Endothelial cell of umbilical vein (primary cell): ENCODE measurements at regions not wholly inside any gene's neighbourhood (a gene's known extent, or its start where the extent isn't known, plus 50 kb on each side); places are given as distances from the start of the nearest gene placed in this dataset.

Experiments used
- BruUV-seq: library from RNA; stranded (reverse); fragments of 400-500 nt; replicated peaks from 2 replicates; lab custom pipeline; 2021; lab: Mats Ljungman, UMichigan
- CTCF ChIA-PET: fragments of 300-600, 350-600 bp; sonication (Branson Sonifier 250); formaldehyde crosslinking; loops from one replicate; lab custom pipeline; 2021; ENCODE audit warnings: antibody characterized with exemption, inconsistent platforms; lab: Charles Lee
- POLR2A ChIA-PET: fragments of 300-600, 350-600 bp; sonication (Branson Sonifier 250); formaldehyde crosslinking; loops from one replicate; lab custom pipeline; 2021; ENCODE audit warnings: antibody characterized with exemption, inconsistent platforms; lab: Charles Lee
- DNase-seq: peaks from one replicate; pipeline ENCODE4 v3.0.0-alpha.2; 2011; ENCODE audit warnings: low read depth, low spot score
- FAIRE-seq: peaks from 2 replicates; lab custom pipeline; 2011; peaks lifted over from hg19 to GRCh38; lab: Jason Lieb, UNC
- H2AFZ ChIP-seq: 2 replicates; pipeline ENCODE4 v1.6.0; 2012; ENCODE audit warnings: low read depth, low read length, control low read depth, inconsistent platforms
- H3K27ac ChIP-seq: 2 replicates; pipeline ENCODE4 v1.5.1; 2011; ENCODE audit warnings: low read depth, mild to moderate bottlenecking, control low read depth, low read length, moderate library complexity; ENCODE audit not compliant: insufficient read depth
- H3K27me3 ChIP-seq, 2 experiments: 2 replicates each; pipeline versions ENCODE4 v1.6.0 to v1.6.1; 2011; ENCODE audit warnings: low read length in 2 of 2, mixed read lengths in 1 of 2; ENCODE audit not compliant: control insufficient read depth in 2 of 2, insufficient read depth in 2 of 2
- H3K36me3 ChIP-seq, 2 experiments: 2 replicates in 1 of 2; 3 replicates in 1 of 2; pipeline ENCODE4 v1.5.1; 2011; ENCODE audit warnings: low read length in 2 of 2, mild to moderate bottlenecking in 1 of 2, moderate library complexity in 1 of 2; ENCODE audit not compliant: control insufficient read depth in 2 of 2, insufficient read depth in 2 of 2; ENCODE audit errors: extremely low read depth in 1 of 2
- H3K4me1 ChIP-seq: 3 replicates; pipeline ENCODE4 v1.5.1; 2011; ENCODE audit warnings: mild to moderate bottlenecking, low read length; ENCODE audit not compliant: control insufficient read depth, insufficient read depth; ENCODE audit errors: extremely low read depth
- H3K4me2 ChIP-seq: 2 replicates; pipeline ENCODE4 v1.6.1; 2011; ENCODE audit warnings: low read length, control low read depth, mixed read lengths; ENCODE audit not compliant: insufficient read depth
- H3K4me3 ChIP-seq, 3 experiments: fragments of 200-600 bp in 1 of 3; sonication (generic), shearing (Covaris generic) in 1 of 3; replicated peaks in 1 of 3; 2 replicates each; pipeline ENCODE4 v1.5.1; 2011 to 2016; ENCODE audit warnings: control low read depth in 3 of 3, low read length in 3 of 3, mild to moderate bottlenecking in 2 of 3, inconsistent platforms in 1 of 3, low read depth in 1 of 3, moderate library complexity in 1 of 3; ENCODE audit not compliant: insufficient read depth in 1 of 3
- H3K79me2 ChIP-seq: 2 replicates; pipeline ENCODE4 v1.6.0; 2012; ENCODE audit warnings: low read length, inconsistent platforms; ENCODE audit not compliant: control insufficient read depth, insufficient read depth
- H3K9ac ChIP-seq: replicated peaks from 2 replicates; pipeline ENCODE3; 2011; ENCODE audit warnings: low read length, control low read depth; ENCODE audit not compliant: insufficient read depth; ENCODE audit errors: extremely low read depth
- H3K9me1 ChIP-seq: replicated peaks from 3 replicates; pipeline ENCODE4 v1.6.0; 2011; ENCODE audit warnings: mild to moderate bottlenecking, low read length; ENCODE audit not compliant: control insufficient read depth, insufficient read depth; ENCODE audit errors: extremely low read depth
- H3K9me3 ChIP-seq: replicated peaks from 2 replicates; pipeline ENCODE4 v1.5.1; 2012; ENCODE audit warnings: low read length, inconsistent platforms; ENCODE audit not compliant: control insufficient read depth, insufficient read depth
- H4K20me1 ChIP-seq: replicated peaks from 2 replicates; pipeline ENCODE3; 2011; ENCODE audit warnings: mild to moderate bottlenecking, low read length; ENCODE audit not compliant: control insufficient read depth, insufficient read depth; ENCODE audit errors: extremely low read depth
- CTCF ChIP-seq, 2 donors: IDR thresholded peaks; 1 replicate in 1 of 2; 2 replicates in 1 of 2; pipeline ENCODE4 v1.5.1; 2011; ENCODE audit warnings: low read length in 2 of 2, mild to moderate bottlenecking in 2 of 2, moderate library complexity in 2 of 2, control low read depth in 1 of 2, inconsistent platforms in 1 of 2, low read depth in 1 of 2; ENCODE audit not compliant: insufficient read depth in 1 of 2; ENCODE audit errors: extremely low read depth in 1 of 2
- EZH2 ChIP-seq: IDR thresholded peaks from 2 replicates; pipeline ENCODE4 v1.6.1; 2012; ENCODE audit warnings: borderline replicate concordance, low read depth, mild to moderate bottlenecking, moderate library complexity, low read length, inconsistent platforms; ENCODE audit not compliant: severe bottlenecking
- FOS ChIP-seq: IDR thresholded peaks from 2 replicates; pipeline ENCODE4 v1.6.1; 2011; ENCODE audit warnings: mild to moderate bottlenecking, low read length, moderate library complexity, borderline replicate concordance; ENCODE audit not compliant: insufficient read depth
- GATA2 ChIP-seq: IDR thresholded peaks from 2 replicates; pipeline ENCODE4 v1.7.0; 2011; ENCODE audit warnings: low read depth, mild to moderate bottlenecking, moderate library complexity, mixed read lengths, low read length; ENCODE audit not compliant: insufficient read length, insufficient read depth
- JUN ChIP-seq: IDR thresholded peaks from 2 replicates; pipeline ENCODE4 v1.6.1; 2011; ENCODE audit warnings: borderline replicate concordance, low read depth; ENCODE audit not compliant: insufficient read length, insufficient read depth
- MAX ChIP-seq: IDR thresholded peaks from 2 replicates; pipeline ENCODE4 v1.6.1; 2011; ENCODE audit not compliant: insufficient read depth, insufficient read length
- MYC ChIP-seq: IDR thresholded peaks from one replicate; pipeline ENCODE4 v1.6.1; 2011; ENCODE audit warnings: mild to moderate bottlenecking, low read depth, low read length
- POLR2A ChIP-seq: IDR thresholded peaks from 2 replicates; pipeline ENCODE4 v1.6.1; 2012; ENCODE audit warnings: low read depth, mild to moderate bottlenecking, control low read depth, low read length
- POLR2AphosphoS5 ChIP-seq: IDR thresholded peaks from 2 replicates; pipeline ENCODE4 v1.6.1; 2012; ENCODE audit warnings: low read depth, mild to moderate bottlenecking, control low read depth, low read length, moderate library complexity; ENCODE audit not compliant: insufficient read depth
- dilution Hi-C: fragments of 300-500 bp; cut with MboI; formaldehyde crosslinking; loops from one replicate; pipeline ENCODE4 v1.15.0; 2019; ENCODE audit warnings: low sequenced_read_pairs; ENCODE audit not compliant: extremely low pct_ligation_motif_present
- intact Hi-C: fragments of 100-400 bp; cut with micrococcal nuclease; formaldehyde crosslinking; loops from one replicate; pipeline ENCODE4 v1.10.0; 2022

- H3K9me1 ChIP-seq = no peaks in the 10 kb centered on the region
- intact Hi-C loops (no loop called here), dilution Hi-C loops (no loop called here)
- no peak overlapping the region for H2AFZ ChIP-seq
- H3K4me1 ChIP-seq = peaks cover 3% of the 10 kb centered on the region
- TF ChIP-seq CTCF (IDR thresholded peaks at IDR 0.05; ENCODE audit: extremely low read depth in 1 of 2, insufficient read depth in 1 of 2, low read depth in 1 of 2, low read length in 2 of 2) (no peak), MYC (no peak), POLR2A (no peak)
- H3K27ac ChIP-seq = no peak overlapping the region
- H3K9ac ChIP-seq = no peak overlapping the region
- ChIA-PET CTCF (no interaction called here), POLR2A (no interaction called here)
- no peaks in the 10 kb centered on the region for H3K27me3 ChIP-seq
- no peak overlapping the region for H3K4me2 ChIP-seq
- FAIRE-seq = no peak
- no peak for DNase-seq
- no peak overlapping the region for H3K4me3 ChIP-seq
- BruUV-seq = no TSS peak
- H3K9me3 ChIP-seq = no peaks in the 10 kb centered on the region
- H3K36me3 ChIP-seq = no peaks in the 10 kb centered on the region
- no peaks in the 10 kb centered on the region for H4K20me1 ChIP-seq
- no peaks in the 10 kb centered on the region for H3K79me2 ChIP-seq
Observed at GRCh38 chr7:138295049-138295637, 164.9 kb upstream of the TRIM24 start.

GRCh38 chr7:138297526-138297925, 162.5 kb upstream of the TRIM24 start:
- CTCF ChIA-PET = no interaction called here
- intact Hi-C loops = no loop called here
- TF ChIP-seq MAX (no peak), JUN (no peak), EZH2 (no peak), FOS (no peak), GATA2 (no peak), POLR2AphosphoS5 (no peak), MYC (no peak), POLR2A (no peak), CTCF (IDR thresholded peaks at IDR 0.05; ENCODE audit: extremely low read depth in 1 of 2, insufficient read depth in 1 of 2, low read depth in 1 of 2, low read length in 2 of 2) (no peak)

More at GRCh38 chr7:138297526-138297925, 162.5 kb upstream of the TRIM24 start:
- no peak overlapping the region for H3K4me2 ChIP-seq
- no peaks in the 10 kb centered on the region for H3K36me3 ChIP-seq
- no peaks in the 10 kb centered on the region for H4K20me1 ChIP-seq
- H3K9ac ChIP-seq = no peak overlapping the region
- peaks cover 3% of the 10 kb centered on the region for H3K4me1 ChIP-seq
- H3K27ac ChIP-seq = no peak overlapping the region
- H3K9me1 ChIP-seq = no peaks in the 10 kb centered on the region
- no peaks in the 10 kb centered on the region for H3K27me3 ChIP-seq
- dilution Hi-C loops = no loop called here
- no peak overlapping the region for H2AFZ ChIP-seq
- POLR2A ChIA-PET = no interaction called here
- H3K9me3 ChIP-seq = no peaks in the 10 kb centered on the region
- H3K79me2 ChIP-seq = no peaks in the 10 kb centered on the region
- BruUV-seq = no TSS peak
- DNase-seq (no peak), FAIRE-seq (no peak)
- H3K4me3 ChIP-seq = no peak overlapping the region
